Omental fat pad (tissue), 3 donors: ENCODE measurements at regions not wholly inside any gene's neighbourhood (a gene's known extent, or its start where the extent isn't known, plus 50 kb on each side); places are given as distances from the start of the nearest gene placed in this dataset.

Source experiments
- ATAC-seq: fragments of 150-250 bp; one replicate; pipeline ENCODE4 v1.9.1; 2016; ENCODE audit warnings: mild to moderate bottlenecking, moderate library complexity; ENCODE audit not compliant: low FRiP score
- DNase-seq: peaks from one replicate; pipeline ENCODE4 v3.0.0-alpha.2; 2019; ENCODE audit warnings: low spot score
- CTCF ChIP-seq, 3 donors: fragments of 450-650 bp; IDR thresholded peaks; one replicate each; pipeline ENCODE4 v1.5.1; 2016 to 2017; ENCODE audit warnings: antibody characterized with exemption in 3 of 3, mild to moderate bottlenecking in 3 of 3, moderate library complexity in 2 of 3

GRCh38 chr2:65742977-65743376 lies 310.6 kb upstream of the SPRED2 start:
- no peak for DNase-seq
- no peak for ATAC-seq

GRCh38 chr2:65739927-65740326 lies 307.5 kb upstream of the SPRED2 start:
- TF ChIP-seq CTCF (IDR thresholded peaks at IDR 0.05) = no peak
- ATAC-seq (no peak), DNase-seq (no peak)

More at GRCh38 chr2:65742977-65743376, 310.6 kb upstream of the SPRED2 start:
- no peak for TF ChIP-seq CTCF (IDR thresholded peaks at IDR 0.05)

- TF ChIP-seq CTCF (IDR thresholded peaks at IDR 0.05) = no peak
- DNase-seq = no peak
- ATAC-seq = peak; percentile 88
These were observed 305.1 kb upstream of the SPRED2 start for GRCh38 chr2:65737452-65738011.

GRCh38 chr2:65731476-65731875 lies 299.1 kb upstream of the SPRED2 start:
- no peak for TF ChIP-seq CTCF (IDR thresholded peaks at IDR 0.05)
- DNase-seq (no peak), ATAC-seq (no peak)

- TF ChIP-seq CTCF (IDR thresholded peaks at IDR 0.05) = no peak
- ATAC-seq (no peak), DNase-seq (no peak)
These were observed 297.8 kb upstream of the SPRED2 start for GRCh38 chr2:65730186-65730585.

- DNase-seq (no peak), ATAC-seq (no peak)
- TF ChIP-seq CTCF (IDR thresholded peaks at IDR 0.05) = no peak
These were observed 296.8 kb upstream of the SPRED2 start for GRCh38 chr2:65729246-65729645.

- DNase-seq = no peak
- ATAC-seq = no peak
- TF ChIP-seq CTCF (IDR thresholded peaks at IDR 0.05) = no peak
These were observed 296.2 kb upstream of the SPRED2 start for GRCh38 chr2:65728477-65729180.
